HG03520 (cell line): ENCODE measurements at regions not wholly inside any gene's neighbourhood (a gene's known extent, or its start where the extent isn't known, plus 50 kb on each side); places are given as distances from the start of the nearest gene placed in this dataset.

Source experiments
- ATAC-seq: cut with Tn5 transposase; IDR thresholded peaks from one replicate; pipeline ENCODE4 v1.9.1; 2021; ENCODE audit warnings: mild to moderate bottlenecking, moderate library complexity; ENCODE audit not compliant: unreplicated experiment

DNA sequence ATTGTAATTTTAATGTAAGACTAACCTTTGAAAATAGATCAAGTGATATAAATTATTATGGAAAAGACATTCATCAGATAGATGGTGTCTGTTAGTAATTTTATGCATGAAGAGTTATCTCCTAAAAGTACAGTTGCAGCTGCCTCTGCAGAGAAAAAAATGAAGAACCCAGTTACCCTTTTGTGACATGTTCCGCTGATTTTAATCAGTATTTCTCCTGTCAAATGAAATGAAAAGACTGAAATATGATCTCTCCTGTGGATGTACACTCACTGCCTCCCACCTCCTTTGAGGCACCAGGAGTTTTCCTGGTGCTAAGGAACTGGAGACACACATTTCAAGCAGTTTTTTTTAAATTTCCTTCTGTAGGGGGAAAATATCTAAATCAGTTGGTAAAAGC is 277.4 kb downstream of the KIF4B start:
- no peak for ATAC-seq

DNA sequence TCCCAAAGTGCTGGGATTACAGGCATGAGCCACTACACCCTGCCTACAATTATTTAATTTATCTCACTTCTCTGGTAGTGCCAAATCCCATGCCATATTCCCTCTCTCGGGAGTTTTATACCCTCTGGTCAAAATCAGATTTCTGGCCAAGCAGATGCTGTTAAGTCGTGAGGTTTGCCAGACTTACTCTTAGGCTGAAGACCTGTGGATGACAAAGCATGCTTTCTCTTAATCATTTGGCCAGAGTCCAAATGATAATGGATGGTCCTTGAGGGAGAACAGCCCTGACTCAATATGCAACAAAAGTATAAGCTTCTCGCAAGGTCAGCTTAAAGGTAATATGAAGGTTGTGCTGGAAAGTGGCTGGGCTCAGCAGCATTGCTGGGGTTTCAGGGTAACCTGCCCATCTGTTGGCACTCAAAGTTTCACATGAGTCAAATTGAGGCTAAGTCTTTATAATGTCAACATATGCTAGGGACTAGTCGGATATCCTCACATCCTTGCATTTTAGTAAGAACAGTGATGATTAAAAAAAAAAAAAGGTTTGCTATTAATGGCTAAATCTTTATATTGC is 280.1 kb downstream of the KIF4B start:
- ATAC-seq = no peak

DNA sequence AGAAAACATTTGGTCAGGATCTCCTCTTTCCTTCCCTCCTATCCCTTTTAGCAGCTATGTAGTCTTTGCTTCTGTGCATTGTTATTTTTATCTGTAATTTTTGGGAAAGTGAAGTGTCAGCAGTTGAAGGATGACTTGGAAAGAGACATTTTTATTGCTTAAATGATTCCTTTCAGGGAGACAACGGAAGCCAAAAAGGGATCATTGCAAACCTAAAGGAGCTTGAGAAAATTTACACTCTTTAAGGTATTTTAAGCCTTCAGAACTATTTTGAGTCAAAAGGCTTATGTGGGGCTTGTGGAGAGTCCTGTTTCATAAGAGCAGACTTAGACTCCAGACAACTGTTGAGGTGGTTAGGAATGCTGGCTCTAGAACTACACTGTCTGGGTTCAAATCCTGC is 281.6 kb downstream of the KIF4B start:
- no peak for ATAC-seq

- no peak for ATAC-seq
Measured at GRCh38 chr5:155299386-155300005, 285.9 kb downstream of the KIF4B start.

- no peak for ATAC-seq
Measured at GRCh38 chr5:155303120-155303519, 289.6 kb downstream of the KIF4B start.

GRCh38 chr5:155307229-155307628 is 293.7 kb downstream of the KIF4B start:
- ATAC-seq = no peak

- no peak for ATAC-seq
Measured at GRCh38 chr5:155308289-155308688, 294.7 kb downstream of the KIF4B start.

DNA sequence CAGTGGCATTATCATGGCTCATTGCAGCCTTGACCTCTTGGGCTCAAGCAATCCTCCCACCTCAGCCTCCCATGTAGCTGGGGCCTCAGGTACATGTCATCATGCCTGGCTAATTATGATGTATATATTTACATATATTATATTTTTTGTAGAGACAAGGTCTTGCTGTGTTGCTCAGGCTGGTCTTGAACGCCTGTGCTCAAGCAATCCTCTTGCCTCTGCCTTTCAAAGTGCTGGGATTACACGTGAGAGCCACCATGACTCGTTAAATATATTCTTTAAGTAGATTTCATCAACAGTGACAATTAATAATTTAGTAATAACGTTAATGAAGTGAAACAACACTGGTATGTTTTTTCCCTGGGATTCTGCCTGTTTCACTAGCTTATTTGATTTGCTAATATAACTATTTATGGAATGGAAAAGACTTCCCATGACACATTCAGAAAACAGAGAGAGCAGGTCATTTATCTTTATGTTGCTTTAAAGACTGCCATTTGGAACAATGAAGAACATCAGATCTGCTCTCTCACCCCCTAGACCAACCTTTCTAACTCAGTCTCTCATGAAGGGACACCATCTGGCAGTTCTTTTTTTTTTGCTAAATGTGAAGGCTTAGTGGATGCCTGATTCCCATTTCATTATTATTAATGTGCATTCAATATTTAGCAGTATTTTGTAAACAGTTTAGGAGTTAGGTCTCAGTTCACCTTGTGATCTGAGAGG is 295.6 kb downstream of the KIF4B start:
- ATAC-seq = no peak

- no peak for ATAC-seq
Measured at GRCh38 chr5:155311721-155312120, 298.2 kb downstream of the KIF4B start.

GRCh38 chr5:155313518-155313917 is 300.0 kb downstream of the KIF4B start:
- ATAC-seq = no peak

- no peak for ATAC-seq
Measured at GRCh38 chr5:155316070-155316714, 302.6 kb downstream of the KIF4B start.

DNA sequence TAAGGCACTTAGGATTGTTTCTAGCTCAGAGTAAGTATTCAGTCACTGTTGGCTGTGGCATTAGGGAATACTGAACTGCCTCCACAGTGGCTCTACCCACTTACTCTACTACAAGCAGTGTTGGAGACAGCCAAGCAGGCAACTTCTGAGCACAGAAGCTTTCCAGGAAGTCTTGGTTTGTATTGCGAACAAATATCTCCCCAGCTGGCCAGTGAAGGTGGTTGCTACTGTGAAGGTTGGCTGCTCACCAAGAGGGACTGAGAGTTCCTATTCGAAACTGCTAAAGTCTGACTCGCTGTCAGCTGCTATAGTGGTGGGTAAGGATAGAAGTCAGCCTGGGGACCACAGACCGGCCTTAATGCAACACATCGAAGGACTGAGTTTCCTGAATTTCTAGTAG is 319.1 kb downstream of the KIF4B start:
- peak; percentile 91 for ATAC-seq

DNA sequence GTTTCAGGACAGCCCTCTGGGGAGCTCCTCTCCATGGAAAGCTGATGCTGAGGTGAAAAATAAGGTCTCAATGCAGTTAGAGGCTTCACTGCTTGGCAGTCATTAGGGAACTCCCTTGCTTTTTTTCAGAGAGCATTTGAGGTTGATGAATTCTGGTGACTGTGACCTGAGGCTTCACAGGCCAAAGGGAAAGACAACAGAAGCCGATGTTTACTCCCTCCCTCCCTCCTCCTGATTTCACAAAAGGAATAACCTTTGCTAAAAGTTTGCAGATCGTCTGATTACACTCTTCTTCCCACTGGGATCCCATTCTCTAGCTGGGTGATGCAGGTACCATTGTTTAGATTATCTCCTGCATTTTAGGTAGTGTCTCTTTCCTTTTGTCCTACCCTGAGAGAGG is 329.4 kb downstream of the KIF4B start:
- ATAC-seq = no peak

DNA sequence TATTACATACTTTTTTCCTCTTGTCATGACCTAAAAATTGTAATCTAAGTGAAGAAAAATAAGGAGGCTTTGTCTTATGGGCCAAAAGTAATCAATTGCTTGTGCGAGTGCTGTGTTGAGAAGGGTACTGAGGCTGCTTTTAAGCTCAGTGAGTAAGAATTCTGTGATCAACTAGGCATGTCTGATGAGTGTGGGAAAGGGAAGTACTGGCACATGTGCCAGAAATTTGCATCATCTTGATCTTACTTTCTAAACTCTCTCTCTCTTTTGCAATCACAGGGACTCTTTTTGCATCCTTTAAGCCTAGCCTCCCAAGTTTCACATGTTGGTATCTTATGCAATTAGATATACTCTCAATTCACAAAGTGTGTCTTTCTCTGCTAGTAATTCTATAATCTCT is 329.9 kb downstream of the KIF4B start:
- no peak for ATAC-seq

- ATAC-seq = no peak
Measured at GRCh38 chr5:155353231-155353630, 339.7 kb downstream of the KIF4B start.

DNA sequence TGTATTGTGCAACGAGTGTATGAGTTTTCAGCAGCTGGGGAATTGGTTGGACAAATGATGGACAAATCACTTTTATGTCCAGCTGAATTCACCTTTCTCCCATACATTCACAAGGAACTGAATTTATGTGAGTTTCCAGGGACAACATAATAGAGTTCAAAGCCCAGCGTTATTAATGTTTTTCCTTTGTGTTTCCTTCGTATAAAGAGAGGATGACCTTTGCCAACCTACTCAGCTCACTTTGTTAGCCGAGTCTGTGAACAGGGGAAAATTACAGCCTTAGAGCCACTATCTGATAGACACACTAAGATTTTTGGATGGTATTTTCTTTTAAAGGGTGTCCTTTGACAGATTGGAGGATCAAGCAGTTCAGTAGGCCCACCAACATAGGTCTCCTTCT is 352.5 kb downstream of the KIF4B start:
- no peak for ATAC-seq

GRCh38 chr5:155367841-155368240 is 354.3 kb downstream of the KIF4B start:
- ATAC-seq = no peak

DNA sequence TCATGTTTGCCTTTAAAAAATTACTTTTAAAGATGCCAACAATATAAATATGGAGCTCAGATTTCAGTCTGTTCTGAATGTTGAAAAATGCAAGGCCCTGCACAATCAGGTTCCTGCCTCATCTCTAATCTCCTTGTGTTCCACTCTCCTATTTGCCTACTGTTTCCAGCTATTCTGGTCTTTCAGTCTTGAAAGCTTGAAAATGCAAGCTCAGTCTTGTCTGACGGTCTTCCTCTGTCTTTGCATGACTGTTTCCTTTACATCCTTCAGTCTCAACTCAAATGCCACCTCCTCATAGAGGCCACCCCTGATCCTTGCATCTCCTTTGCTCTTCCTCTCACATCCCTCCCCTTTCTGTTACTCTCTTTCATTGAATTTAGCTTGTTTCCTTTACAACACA is 354.9 kb downstream of the KIF4B start:
- no peak for ATAC-seq

- ATAC-seq = no peak
Measured at GRCh38 chr5:155380480-155380879, 366.9 kb downstream of the KIF4B start.

DNA sequence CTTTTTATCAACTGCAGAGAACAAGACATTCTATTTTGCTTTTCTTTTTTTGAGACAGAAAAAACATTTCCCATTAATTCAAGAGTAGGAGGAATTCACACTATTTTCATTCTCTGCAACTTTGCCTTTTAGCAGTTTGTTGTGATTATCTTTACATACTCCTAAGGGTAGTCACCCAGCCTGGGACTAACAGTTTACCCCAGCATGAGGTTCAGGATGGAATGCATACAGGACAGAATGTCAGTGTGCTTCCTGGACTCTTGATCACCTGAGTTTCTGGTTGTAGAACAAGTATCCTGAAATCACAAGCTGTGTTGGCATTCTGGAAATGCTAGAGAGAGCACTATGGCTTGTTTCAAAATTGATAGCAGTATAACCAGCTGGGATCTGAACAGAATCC is 368.1 kb downstream of the KIF4B start:
- no peak for ATAC-seq

- ATAC-seq = no peak
Measured at GRCh38 chr5:155389498-155389897, 375.9 kb downstream of the KIF4B start.

GRCh38 chr5:155394727-155395126 is 381.2 kb downstream of the KIF4B start:
- ATAC-seq = no peak
